SIG-M5 (cell line): ENCODE measurements at regions not wholly inside any gene's neighbourhood (a gene's known extent, or its start where the extent isn't known, plus 50 kb on each side); places are given as distances from the start of the nearest gene placed in this dataset.

Experiments
- DNase-seq: peaks from one replicate; lab custom pipeline; 2025; lab: John Stamatoyannopoulos, UW

DNA sequence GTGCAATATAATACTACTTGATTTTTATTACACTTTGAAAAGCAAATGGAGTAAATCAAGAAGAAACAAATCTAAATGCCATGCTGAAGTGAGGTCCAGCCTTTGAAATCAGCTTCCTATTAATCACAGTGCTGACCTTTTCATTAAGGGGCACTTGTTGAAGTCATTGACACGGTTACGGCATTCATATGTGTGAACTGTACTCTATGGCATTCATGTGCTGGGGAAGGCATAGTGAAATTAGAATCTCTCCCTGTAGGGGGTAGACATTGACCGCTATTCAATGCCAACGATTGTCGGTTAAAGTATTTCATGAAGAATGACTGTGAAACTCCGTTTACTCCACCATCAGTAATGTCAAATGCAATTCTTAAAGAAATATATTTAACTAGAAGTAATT, 296.1 kb upstream of the SEMA3A start:
- no peak for DNase-seq

GRCh38 chr7:84484502-84485079, 290.0 kb upstream of the SEMA3A start:
- no peak for DNase-seq

DNA sequence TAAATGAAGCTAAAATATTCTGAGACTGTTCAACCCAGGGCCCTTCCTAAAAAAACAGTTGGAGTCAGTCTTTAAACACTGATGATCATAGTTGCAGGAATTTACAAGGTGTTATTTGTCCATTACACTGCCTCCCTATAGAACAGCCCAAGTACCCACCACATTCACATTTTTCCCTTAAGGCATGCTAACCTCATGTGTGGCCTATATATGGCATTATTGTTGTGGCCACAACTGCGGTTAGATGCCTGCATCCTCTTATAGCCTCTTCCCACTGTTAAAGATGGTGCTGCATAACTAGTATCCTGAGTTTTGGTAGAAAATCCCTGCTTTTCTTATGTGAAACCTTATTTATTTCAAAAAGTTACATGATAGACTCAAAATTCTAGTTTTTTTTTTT, 287.9 kb upstream of the SEMA3A start:
- DNase-seq = no peak

GRCh38 chr7:84479059-84479458, 284.5 kb upstream of the SEMA3A start:
- no peak for DNase-seq

DNA sequence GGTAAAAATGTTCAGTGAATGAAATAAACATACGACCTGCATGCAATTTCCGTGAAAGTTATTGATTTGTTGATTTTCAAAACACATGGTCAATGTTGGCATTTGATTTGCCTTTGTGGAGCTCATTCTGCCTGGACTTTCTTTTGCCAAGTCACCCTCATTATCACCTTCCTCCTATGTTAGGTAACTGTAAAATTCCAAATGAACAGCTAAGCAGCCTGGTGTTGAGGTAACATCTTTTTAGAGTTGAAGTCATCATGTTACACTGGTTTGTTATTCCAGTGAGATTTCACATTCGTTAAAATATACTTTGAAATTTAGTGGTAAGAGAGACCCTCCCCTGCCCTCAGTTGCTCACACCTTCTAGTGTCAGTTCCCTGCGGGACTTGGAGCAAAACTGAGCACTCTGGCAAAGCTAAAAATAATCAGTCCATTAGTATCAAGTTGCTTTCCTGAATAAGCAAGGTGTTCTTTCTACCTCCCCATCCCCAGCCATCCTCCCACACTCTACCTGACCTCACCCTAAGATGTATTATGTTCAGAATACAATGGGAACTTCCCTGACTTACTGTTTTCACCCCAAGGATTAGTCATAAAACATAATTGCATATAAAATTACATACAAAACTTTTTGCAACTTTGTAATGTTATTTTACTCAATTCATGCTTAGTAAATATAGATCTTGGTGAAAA, 283.3 kb upstream of the SEMA3A start:
- DNase-seq = no peak

DNA sequence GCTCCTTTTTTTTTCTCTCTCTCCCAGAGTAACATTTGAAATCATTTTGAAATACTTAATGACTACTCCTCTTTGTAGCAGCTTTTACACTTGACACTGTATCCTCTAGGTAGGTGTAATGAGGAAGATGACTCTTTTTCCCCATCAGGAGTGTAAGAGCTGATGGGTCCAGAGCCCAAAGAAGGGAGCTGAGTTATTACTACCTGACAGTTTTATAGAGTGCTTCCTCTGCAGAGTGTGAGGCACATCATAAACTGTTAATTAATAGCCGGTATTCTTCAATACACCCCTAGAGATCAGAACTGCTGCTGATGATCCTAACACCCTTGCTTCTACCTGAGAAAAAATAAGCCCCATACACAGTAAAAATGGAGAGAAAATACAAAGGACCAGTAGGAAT, 279.8 kb upstream of the SEMA3A start:
- no peak for DNase-seq

DNA sequence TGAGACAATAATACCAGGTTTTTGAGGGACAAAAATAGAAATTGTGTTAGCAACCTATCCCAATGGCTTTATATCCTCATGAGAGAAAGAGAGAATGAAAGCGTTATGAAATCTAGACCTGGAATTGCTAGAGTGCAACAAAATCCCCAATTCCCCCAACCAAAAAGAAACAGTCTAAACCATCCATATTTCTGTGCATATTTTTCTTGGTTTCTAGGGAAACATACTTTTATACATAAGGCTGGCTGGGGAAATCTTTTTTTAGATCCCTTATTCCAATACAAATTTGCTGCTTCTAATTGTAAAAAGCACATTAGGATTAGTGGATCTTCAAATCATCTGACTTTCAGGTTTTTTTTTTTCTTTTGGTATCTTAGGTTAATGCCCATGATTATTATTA, 277.0 kb upstream of the SEMA3A start:
- DNase-seq = no peak

DNA sequence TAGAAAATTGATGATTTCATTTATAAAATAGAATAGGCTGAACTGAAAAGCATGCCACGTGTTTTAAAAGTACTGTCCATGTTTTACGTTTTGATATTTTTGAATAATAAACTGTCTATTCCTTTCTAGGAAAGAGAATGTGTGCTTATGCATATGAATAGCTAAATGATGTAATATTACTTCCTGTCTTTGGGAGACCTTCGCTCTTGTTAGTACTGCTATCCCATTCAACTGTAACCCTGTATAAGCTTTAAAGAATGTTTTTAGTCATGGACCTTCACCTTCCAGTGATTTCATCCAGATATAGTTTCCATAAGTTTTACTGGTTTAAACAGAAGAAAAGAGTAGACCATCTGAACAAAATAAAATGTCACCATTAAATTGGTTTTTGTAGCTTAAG, 274.4 kb upstream of the SEMA3A start:
- no peak for DNase-seq

GRCh38 chr7:84462259-84462658, 267.7 kb upstream of the SEMA3A start:
- no peak for DNase-seq

DNA sequence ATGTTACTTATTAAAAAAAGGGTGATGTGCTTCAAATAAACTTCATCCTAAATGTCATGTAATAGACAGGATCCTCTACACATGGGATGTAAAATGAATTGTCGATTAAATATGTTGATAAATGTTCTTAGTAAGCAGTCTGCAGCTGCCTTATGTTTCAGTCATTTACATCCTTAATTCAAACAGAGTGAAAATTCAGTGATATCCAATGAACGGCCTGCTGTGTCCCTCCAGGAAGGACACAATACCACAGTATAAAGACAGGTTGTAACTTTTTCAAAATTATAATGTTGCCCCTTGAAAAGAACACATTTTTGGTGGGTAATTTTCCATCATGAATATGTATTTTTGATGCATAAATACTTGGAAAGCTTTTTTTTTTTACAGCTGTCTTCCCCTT, 266.5 kb upstream of the SEMA3A start:
- DNase-seq = no peak

- no peak for DNase-seq
Observed at GRCh38 chr7:84455788-84456187, 261.2 kb upstream of the SEMA3A start.

- DNase-seq = no peak
Observed at GRCh38 chr7:84454174-84454959, 259.8 kb upstream of the SEMA3A start.

DNA sequence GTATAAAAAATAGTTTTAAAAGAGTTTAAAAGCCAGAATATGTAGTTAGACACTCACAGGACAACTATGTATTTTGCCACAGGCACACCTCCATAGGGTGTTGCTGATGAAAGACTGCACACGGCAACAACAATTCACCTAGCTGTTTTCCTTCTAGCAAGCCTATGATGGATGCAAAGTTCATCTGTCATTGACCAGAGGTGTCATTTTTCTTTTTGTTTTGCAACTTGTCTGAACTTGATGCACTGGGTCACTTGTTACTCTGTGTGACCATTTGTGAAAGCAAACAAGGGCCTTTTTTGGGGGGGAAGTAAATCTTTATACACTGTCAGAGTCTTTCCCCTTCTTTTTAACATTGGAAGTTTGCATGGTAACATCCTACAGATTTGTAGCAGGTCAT, 258.0 kb upstream of the SEMA3A start:
- no peak for DNase-seq

- no peak for DNase-seq
Observed at GRCh38 chr7:84450772-84451171, 256.2 kb upstream of the SEMA3A start.

DNA sequence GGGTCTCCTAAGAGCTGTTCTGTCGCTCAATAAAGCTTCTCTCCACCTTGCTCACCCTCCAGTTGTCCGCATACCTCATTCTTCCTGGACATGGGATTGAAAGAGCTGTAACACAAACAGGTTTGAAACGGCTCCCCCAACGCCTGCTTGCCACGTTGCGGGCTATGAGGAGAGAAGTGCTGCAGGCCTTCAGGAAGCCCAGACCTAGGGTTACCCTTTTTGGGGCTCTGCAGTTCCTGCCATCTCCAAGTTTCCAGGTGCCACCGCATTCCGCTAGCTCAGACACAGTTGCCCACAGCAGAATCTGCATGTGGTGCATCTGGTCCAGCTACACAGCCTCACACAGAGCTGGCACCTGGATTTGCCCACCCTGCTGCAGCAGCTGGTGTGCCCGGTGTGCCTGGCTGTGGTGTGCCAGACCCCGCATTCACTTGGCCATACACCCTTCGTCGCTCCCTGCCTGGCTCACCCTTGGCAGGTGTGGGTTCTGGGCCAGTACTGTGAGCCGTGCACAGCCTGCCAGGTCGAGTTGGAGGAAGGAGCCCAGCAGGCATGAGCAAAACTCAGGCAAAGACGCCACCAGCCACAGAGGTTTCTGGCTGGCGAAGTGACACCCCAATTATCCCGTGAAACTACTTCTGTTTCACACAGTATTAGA, 253.2 kb upstream of the SEMA3A start:
- DNase-seq = no peak

DNA sequence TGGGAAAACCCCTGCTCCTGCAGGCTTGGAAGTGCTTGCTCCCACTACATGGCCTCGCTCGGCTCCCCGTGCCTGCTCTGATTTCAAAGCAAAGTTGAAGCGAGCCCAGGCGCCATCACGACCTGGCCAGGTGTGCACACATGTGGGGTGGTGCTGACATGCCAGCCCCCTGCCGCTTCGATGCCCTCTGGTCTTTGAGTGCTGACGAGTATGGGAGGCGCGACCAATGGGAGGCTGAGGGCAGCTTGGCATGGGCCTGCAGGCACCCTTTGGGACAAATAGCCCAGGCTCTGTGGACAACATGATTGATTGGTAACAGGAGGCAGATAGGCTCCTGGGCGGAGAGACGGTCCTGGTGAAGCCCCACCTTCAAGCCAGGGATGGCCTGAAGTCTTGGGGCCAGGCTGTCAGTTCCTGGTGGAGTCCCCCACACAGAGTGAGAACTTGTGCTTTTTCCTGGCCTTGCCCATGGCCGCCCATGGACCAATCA, 252.4 kb upstream of the SEMA3A start:
- DNase-seq = no peak

- DNase-seq = no peak
Observed at GRCh38 chr7:84425702-84426259, 231.2 kb upstream of the SEMA3A start.

DNA sequence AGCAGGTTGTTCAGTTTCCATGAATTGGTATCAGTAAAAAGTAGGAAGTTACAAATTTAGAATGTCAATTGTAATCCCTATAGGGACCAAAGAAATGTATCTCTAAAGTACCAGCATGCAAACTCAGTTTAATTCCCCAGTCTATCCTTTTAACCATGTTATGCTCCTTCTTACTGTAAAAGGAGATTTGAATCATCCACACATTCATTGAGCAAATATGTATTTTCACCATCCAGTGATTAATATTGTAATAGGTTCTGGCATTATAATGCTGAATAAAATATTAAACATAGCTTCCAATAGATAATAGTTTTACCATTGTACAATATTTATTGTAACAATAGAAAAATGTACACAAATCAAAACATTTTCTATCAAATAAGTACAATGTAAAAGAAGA, 228.2 kb upstream of the SEMA3A start:
- no peak for DNase-seq

DNA sequence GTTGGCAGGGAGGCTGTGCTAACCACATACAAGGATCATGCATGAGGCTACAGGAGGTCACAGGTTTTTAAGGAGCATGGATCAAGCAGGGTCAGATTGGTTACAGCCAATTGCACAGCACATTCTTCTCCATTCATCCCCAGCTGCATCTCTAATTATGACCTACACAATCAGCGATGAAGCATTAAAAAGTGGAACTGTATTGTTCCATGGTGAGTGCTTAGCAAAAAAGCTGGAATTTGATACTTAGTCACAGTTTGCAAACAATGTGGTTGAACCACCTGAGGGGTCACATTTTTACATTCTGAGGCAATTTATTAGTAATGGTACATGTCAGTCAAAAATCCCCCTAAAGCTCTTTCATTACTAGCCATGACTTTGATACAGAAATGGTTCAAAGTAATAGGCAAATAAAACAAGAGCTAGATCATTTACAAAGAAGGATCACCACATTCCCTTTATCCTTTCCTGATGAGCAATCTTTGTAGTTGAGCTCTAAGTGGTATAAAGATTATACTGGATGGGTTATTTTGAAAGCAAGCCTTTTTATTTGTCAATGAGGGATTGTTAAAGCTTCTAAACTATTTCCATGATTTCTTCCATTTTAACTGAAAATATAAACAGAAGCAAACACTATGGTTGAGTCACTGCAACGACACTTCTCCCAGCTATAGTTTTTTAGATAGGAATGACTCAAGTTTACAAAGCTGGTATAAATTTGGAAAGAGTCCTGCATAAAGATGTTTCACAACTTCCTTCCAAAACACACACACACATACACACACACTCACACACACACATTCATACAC, 217.8 kb upstream of the SEMA3A start:
- no peak for DNase-seq

DNA sequence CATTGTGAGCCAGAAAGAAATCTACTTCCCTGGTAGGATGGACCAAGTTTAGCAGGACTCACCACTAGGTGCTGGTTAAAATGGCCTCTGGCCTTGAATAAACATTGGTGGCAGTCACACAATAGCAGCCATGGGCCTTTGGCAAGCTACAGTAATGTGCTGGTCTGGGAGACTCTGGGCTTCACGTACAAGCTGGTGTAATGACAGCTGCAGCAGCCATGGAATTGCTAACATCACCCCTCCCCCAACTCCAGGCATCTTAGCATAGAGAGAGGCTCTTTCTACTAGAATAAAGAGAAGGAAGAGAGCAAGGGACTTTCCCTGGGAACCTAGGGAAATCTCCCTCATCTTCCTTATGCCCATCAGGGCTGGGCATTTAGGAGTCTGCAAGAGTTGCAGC, 205.1 kb upstream of the SEMA3A start:
- DNase-seq = no peak

GRCh38 chr7:84394219-84394618, 199.6 kb upstream of the SEMA3A start:
- DNase-seq = no peak

- DNase-seq = no peak
Observed at GRCh38 chr7:84393786-84394185, 199.2 kb upstream of the SEMA3A start.
